Fibroblast of the aortic adventitia (primary cell): ENCODE measurements at regions not wholly inside any gene's neighbourhood (a gene's known extent, or its start where the extent isn't known, plus 50 kb on each side); places are given as distances from the start of the nearest gene placed in this dataset.

ENCODE experiments used
- DNase-seq: peaks from one replicate; pipeline ENCODE4 v3.0.0-alpha.2; 2010; ENCODE audit warnings: low read depth
- H3K4me3 ChIP-seq: 2 replicates; pipeline ENCODE4 v1.5.1; 2011; ENCODE audit warnings: low read depth, mild to moderate bottlenecking, control low read depth, low read length, moderate library complexity
- TF ChIP-seq, protein P1 (sequence below): IDR thresholded peaks from 2 replicates; pipeline ENCODE4 v1.5.1; 2011; ENCODE audit warnings: mild to moderate bottlenecking, low read length, control low read depth, inconsistent platforms; ENCODE audit not compliant: insufficient read depth

DNA sequence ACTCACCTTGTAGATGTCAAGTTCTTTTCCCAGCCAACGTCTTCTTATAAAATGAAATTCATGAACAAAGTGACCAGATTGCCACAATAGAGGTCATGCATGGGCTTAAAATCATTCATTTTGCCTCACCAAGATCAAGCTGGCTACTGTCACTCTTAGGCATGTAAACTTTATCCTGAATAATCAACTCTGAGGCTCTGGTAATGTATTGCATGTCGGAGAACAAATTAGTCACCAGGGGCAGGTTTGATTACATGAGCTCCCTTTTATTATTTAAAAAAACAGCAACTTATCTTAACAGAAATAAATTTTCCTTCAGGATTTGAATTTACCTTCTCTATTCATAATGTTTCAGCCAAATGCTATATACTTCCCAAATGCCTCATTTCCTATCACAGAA is 112.9 kb upstream of the SP4 start:
- TF ChIP-seq, protein P1, sequence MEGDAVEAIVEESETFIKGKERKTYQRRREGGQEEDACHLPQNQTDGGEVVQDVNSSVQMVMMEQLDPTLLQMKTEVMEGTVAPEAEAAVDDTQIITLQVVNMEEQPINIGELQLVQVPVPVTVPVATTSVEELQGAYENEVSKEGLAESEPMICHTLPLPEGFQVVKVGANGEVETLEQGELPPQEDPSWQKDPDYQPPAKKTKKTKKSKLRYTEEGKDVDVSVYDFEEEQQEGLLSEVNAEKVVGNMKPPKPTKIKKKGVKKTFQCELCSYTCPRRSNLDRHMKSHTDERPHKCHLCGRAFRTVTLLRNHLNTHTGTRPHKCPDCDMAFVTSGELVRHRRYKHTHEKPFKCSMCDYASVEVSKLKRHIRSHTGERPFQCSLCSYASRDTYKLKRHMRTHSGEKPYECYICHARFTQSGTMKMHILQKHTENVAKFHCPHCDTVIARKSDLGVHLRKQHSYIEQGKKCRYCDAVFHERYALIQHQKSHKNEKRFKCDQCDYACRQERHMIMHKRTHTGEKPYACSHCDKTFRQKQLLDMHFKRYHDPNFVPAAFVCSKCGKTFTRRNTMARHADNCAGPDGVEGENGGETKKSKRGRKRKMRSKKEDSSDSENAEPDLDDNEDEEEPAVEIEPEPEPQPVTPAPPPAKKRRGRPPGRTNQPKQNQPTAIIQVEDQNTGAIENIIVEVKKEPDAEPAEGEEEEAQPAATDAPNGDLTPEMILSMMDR, result no peak
- no peak overlapping the region for H3K4me3 ChIP-seq
- no peak for DNase-seq

DNA sequence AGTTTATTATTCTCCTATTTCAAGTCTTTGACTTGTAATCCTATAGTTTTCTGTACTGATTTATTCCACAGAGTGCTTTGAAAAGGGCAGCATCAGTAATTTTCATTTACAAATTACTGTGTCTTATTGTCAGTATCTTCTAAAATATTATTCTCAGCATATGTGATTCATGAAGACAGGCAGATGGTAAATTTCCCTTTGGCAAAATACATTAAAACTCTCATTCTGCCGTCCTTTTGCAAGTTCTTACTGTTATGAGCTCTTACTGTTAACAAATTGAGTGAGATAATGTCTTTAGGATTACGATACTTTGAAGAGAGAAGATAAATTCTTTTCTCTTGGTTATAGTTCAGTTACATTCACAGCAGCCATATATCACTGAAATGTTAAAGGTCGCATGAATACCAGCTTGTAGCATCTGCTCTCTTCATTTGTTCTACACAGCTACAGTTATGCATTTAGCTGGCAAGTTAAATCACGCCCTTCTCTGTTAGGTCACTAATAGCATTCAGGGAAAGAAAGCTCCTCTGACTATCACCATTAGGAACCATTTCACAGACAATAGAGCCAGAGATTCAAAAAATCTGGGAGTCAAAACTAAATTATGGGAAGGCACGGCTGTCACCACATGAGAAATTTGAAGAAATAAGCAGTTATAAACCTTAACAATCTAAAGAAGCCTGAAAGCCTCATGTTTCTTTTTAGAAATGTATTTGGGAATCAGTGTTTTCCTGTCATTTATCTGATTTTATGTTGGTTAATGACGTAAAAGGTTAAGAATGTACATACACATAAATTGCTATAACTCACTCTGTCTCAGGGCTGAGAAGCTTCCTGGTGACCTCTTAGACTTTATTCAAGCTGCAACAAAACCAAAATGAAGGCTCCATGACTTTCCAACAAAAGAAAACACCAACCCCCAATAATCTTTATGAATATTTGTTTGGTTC is 109.6 kb upstream of the SP4 start:
- DNase-seq, result no peak
- TF ChIP-seq, protein P1, result no peak
- no peak overlapping the region for H3K4me3 ChIP-seq

DNA sequence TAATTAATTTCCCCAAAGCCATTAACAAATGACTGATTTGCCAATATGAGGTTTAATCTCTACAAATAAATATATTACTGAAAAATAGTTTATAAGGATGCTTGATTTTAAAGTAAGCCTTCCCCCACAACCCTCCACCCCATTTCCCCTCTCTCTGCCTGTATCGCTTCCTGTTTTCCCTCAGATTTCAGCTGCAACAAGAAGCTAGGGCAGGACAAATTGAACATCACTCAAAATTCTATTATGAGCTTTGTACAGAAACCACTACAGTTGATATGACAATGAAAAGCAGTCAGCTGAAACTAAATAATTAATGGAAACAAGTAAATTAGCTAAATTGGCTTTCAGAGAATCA is 109.0 kb upstream of the SP4 start:
- TF ChIP-seq, protein P1, result no peak
- DNase-seq, result no peak
- H3K4me3 ChIP-seq, result no peak overlapping the region

DNA sequence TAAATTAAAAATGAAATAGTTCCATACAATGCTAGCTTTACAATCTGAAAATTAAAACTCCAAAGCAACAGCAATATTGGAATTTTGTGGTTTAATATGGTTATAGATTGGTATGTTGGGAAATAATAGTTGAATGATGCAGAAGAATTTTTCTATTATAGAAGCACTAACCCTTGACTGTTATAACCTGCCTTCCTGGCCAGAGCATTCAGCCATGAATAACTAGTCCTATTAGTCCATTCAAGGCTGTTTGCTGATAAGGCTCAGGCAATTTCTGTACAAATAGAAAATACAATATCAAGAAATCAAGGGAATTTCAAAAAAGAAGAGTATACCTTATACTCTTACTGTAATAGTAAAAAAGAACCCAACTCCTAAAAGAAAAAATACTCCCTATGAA is 101.6 kb upstream of the SP4 start:
- DNase-seq, result no peak
- TF ChIP-seq, protein P1, result no peak
- H3K4me3 ChIP-seq, result no peak overlapping the region

DNA sequence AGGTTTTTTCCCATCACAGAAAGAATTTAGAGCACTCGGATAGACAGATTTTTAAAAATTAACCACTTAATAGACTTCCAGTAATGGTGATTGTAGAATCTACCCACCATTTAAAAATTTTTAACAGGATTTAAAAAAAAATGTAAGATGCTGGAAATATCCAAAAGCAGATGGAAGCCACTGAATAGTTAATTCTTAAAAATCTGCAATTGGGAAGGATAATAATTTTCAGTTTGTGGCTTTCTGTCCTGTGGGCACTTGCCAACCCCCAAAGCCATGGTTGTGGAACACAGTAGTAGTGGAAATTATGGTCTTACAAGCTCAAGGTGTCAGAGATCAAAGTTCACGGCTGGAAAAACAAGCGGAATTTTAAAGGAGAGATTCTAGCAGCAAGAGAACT is 101.0 kb upstream of the SP4 start:
- no peak overlapping the region for H3K4me3 ChIP-seq
- TF ChIP-seq, protein P1, result no peak
- no peak for DNase-seq

DNA sequence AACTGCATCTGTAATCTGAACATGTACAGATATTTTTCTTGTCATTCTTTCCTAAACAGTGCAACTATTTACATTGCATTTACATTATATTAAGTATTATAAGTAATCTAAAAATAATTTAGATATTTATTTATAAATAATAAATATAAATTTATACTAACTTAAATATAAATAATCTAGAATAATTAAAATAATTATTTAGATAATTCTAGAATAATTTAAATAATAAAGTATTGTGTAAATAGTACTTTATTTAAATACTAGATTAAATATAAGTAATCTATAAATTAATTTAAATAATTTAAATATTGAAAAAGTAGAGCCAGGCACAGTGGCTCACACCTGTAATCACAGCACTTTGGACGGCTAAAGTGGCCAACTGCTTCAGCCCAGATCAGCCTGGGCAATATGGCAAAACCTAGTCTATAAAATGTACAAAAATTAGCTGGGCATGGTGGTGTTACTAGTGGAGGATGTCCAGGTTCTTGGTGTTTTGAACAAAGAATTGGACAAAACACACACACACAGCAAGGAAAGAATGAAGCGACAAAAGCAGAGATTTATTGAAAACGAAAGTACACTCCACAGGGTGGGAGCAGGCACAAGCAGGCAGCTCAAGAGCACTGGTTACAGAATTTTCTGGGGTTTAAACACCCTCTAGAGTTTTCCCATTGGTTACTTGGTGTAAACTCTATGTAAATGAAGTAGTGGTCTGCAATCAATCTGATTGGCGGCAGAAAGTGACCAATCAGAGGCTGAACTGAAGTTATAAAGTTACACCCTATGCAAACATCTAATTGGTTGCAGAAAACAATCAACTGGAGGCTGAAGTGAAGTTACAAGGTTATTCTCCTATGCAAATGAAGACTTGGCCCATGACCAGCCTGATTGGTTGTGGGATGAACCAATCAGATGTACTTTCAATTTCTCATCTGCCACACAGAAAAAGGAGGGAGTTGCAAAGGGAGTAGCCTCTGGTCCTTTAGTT is 100.2 kb upstream of the SP4 start:
- no peak for DNase-seq
- TF ChIP-seq, protein P1, result no peak
- no peak overlapping the region for H3K4me3 ChIP-seq
